Stimulated activated effector memory CD8-positive, alpha-beta T cell treated with anti-CD3 and anti-CD28 coated beads, Interleukin-12 subunit alpha, Interleukin-12 subunit beta, amount 100 ng/mL, for 72 hours (primary cell): ENCODE measurements at regions not wholly inside any gene's neighbourhood (a gene's known extent, or its start where the extent isn't known, plus 50 kb on each side); places are given as distances from the start of the nearest gene placed in this dataset.
A peak's percentile ranks its signal among the peaks of the same experiment; 100 is the strongest.

Experiments
- ATAC-seq: fragments of 150-1000 bp; cut with Tn5 transposase; 2 replicates; pipeline ENCODE4 v1.10.0; 2021
- DNase-seq, 2 donors: peaks; one replicate each; pipeline ENCODE4 v3.0.0; 2021 to 2022; ENCODE audit warnings: low spot score in 2 of 2
- H3K27ac Mint-ChIP-seq: one replicate; pipeline ENCODE4 v1.8.0; 2022; ENCODE audit warnings: mild to moderate bottlenecking, mixed read lengths
- H3K36me3 Mint-ChIP-seq: one replicate; pipeline ENCODE4 v1.8.0; 2022; ENCODE audit warnings: mild to moderate bottlenecking, mixed read lengths
- H3K4me1 Mint-ChIP-seq: one replicate; pipeline ENCODE4 v1.8.0; 2022; ENCODE audit warnings: mixed read lengths
- H3K4me3 Mint-ChIP-seq: one replicate; pipeline ENCODE4 v1.8.0; 2022; ENCODE audit warnings: mild to moderate bottlenecking, mixed read lengths
- H3K9me3 Mint-ChIP-seq: one replicate; pipeline ENCODE4 v1.8.0; 2022; ENCODE audit warnings: mixed read lengths

DNA sequence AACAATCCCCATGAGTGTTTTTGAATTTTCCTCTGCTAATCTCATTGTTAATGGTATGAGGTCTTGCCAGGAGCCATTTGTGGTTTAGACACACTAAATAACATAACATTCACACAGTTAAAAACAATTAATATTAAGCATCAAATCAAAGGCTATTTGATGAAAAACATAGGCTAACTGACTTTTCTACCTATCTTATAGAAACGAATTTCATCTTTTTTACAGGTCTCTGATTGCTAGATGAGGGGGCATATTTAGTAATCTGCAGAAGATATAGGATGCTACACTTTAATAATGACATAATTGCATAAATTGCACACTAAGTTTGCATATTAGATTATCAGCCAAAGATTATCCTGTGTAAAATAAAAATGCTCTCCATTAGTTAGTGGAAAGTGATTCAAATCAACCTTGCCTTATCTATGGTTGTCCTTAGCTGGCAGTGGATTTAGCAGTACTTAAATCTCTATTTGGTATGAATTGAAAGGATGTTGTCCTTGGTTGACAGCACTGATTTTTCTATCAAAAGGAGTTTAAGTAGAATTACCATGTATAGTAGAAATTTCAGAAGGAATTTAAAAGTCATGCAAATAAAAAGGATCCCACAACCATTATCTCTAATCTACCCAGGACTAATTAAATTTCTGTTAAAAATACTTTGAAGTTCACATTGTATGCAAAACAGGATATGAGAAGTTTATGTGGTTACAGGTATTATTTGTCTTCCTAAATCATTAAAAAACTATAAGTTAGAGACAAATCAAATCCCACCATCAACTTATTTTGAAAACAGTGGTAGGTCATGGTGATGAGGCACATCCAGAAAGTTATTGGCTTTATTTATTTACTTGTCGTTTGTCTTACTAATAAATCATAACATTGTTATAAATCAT lies 50.6 kb upstream of the SPAG16 start:
- no peaks in the 10 kb centered on the region for H3K36me3 Mint-ChIP-seq
- no peaks in the 10 kb centered on the region for H3K9me3 Mint-ChIP-seq
- no peak overlapping the region for H3K27ac Mint-ChIP-seq
- H3K4me3 Mint-ChIP-seq = peak overlapping the region; percentile 2
- peaks cover 12% of the 10 kb centered on the region for H3K4me1 Mint-ChIP-seq
- DNase-seq = no peak
- no peak for ATAC-seq
